ENCODE measurements at regions not wholly inside any gene's neighbourhood (a gene's known extent, or its start where the extent isn't known, plus 50 kb on each side); places are given as distances from the start of the nearest gene placed in this dataset.

DNA sequence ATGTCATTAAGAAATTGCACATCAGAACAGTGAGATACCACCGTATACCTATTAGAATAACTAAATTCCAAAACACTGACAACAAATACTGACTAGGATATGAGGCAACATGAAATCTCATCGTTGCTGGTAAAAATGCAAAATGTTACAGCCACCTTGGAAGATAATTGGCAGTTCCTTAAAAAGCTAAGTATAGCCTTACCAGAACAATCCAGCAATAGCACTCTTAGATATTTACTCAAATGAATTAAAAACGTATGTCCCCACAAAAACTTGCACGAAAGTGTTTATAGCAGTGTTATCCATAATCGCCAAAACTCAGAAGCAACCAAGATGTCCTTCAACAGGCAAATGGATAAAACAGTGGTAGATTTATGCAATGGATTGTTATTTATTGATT is 241.7 kb downstream of the EPHA4 start:
- H3K27me3 ChIP-seq (ENCODE audit: insufficient read depth, low read length, poor library complexity, severe bottlenecking), result no peaks in the 10 kb centered on the region

DNA sequence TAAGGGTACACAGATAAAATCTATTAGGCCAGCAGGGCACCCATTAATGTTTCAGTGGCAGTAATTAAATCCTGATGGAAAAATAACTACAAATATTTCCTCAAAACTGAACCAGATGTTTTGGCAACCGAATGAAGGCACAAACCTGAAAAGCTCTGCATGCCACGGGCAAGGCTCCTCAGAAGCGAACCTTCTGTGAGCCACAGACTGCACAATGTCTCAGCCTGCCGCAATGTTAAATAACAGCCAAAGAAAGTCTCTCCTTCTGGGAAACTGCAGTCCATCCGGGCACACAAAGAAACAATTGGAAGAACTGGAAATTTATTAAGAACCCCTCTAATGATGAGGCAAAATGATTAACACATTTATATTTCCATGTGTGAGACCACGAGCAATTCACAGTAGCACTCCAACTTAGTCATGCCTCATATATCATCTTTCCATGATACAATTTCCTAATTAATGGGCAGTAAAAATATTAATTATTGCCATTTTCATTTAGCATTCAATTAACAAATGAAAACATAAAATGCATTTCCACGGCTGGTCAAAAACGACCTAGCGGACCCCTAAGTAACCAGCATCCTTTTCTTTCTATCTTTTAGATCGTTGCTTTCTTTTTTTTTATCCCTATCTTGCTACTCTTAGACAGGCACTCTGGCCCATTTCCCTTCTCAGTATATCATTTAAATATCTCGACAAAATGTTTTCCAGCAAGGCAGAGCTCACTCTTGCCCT is 237.5 kb downstream of the EPHA4 start:
- Histone ChIP-seq H3K4me3 (ENCODE audit: low read length, poor library complexity, severe bottlenecking) (no peak overlapping the region), H3K9me2 (replicated peaks; ENCODE audit: low read depth, low read length) (0 out of 2 replicates have a peak, but pooled peaks cover 1% of the 10 kb centered on the region), H2AFZ (ENCODE audit: low read length) (no peak overlapping the region), H3K79me2 (ENCODE audit: insufficient read depth, low read length) (no peaks in the 10 kb centered on the region), H3K9ac (ENCODE audit: low read depth, low read length, poor library complexity, severe bottlenecking) (no peak overlapping the region), H3K27me3 (ENCODE audit: insufficient read depth, low read length, poor library complexity, severe bottlenecking) (no peaks in the 10 kb centered on the region), H3K4me2 (ENCODE audit: low read depth, low read length, poor library complexity, severe bottlenecking) (no peak overlapping the region), H3F3A (ENCODE audit: low read depth) (no peaks in the 10 kb centered on the region), H3K4me1 (ENCODE audit: insufficient read depth, low read length, poor library complexity, severe bottlenecking) (no peaks in the 10 kb centered on the region), H3K9me3 (ENCODE audit: insufficient read depth, low read depth, low read length) (peaks cover 3% of the 10 kb centered on the region; the same call in 1 of the 2 replicates), H3K36me3 (ENCODE audit: insufficient read depth, low read length) (no peaks in the 10 kb centered on the region), H4K20me1 (ENCODE audit: insufficient read depth, low read length, poor library complexity, severe bottlenecking) (no peaks in the 10 kb centered on the region)
- no peak for TF ChIP-seq EZH2phosphoT487 (IDR thresholded peaks at IDR 0.05; ENCODE audit: borderline replicate concordance)
- TF ChIP-seq, protein P1, sequence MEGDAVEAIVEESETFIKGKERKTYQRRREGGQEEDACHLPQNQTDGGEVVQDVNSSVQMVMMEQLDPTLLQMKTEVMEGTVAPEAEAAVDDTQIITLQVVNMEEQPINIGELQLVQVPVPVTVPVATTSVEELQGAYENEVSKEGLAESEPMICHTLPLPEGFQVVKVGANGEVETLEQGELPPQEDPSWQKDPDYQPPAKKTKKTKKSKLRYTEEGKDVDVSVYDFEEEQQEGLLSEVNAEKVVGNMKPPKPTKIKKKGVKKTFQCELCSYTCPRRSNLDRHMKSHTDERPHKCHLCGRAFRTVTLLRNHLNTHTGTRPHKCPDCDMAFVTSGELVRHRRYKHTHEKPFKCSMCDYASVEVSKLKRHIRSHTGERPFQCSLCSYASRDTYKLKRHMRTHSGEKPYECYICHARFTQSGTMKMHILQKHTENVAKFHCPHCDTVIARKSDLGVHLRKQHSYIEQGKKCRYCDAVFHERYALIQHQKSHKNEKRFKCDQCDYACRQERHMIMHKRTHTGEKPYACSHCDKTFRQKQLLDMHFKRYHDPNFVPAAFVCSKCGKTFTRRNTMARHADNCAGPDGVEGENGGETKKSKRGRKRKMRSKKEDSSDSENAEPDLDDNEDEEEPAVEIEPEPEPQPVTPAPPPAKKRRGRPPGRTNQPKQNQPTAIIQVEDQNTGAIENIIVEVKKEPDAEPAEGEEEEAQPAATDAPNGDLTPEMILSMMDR (conservative IDR thresholded peaks at IDR 0.05; ENCODE audit: low read length), result no peak

More for the DNA sequence above, 241.7 kb downstream of the EPHA4 start:
- Histone ChIP-seq H2AFZ (ENCODE audit: low read length) (no peak overlapping the region), H4K20me1 (ENCODE audit: insufficient read depth, low read length, poor library complexity, severe bottlenecking) (no peaks in the 10 kb centered on the region), H3K9me2 (replicated peaks; ENCODE audit: low read depth, low read length) (0 out of 2 replicates have a peak, but pooled peaks cover 3% of the 10 kb centered on the region), H3K4me3 (ENCODE audit: low read length, poor library complexity, severe bottlenecking) (no peak overlapping the region), H3K9ac (ENCODE audit: low read depth, low read length, poor library complexity, severe bottlenecking) (no peak overlapping the region), H3K36me3 (ENCODE audit: insufficient read depth, low read length) (no peaks in the 10 kb centered on the region), H3K9me3 (ENCODE audit: insufficient read depth, low read depth, low read length) (peaks cover 3% of the 10 kb centered on the region; the same call in 1 of the 2 replicates), H3K4me1 (ENCODE audit: insufficient read depth, low read length, poor library complexity, severe bottlenecking) (no peaks in the 10 kb centered on the region), H3K79me2 (ENCODE audit: insufficient read depth, low read length) (no peaks in the 10 kb centered on the region), H3K4me2 (ENCODE audit: low read depth, low read length, poor library complexity, severe bottlenecking) (no peak overlapping the region), H3F3A (ENCODE audit: low read depth) (no peaks in the 10 kb centered on the region)
- no peak for TF ChIP-seq EZH2phosphoT487 (IDR thresholded peaks at IDR 0.05; ENCODE audit: borderline replicate concordance)
- TF ChIP-seq, protein P1 (conservative IDR thresholded peaks at IDR 0.05; ENCODE audit: low read length), result no peak

DNA sequence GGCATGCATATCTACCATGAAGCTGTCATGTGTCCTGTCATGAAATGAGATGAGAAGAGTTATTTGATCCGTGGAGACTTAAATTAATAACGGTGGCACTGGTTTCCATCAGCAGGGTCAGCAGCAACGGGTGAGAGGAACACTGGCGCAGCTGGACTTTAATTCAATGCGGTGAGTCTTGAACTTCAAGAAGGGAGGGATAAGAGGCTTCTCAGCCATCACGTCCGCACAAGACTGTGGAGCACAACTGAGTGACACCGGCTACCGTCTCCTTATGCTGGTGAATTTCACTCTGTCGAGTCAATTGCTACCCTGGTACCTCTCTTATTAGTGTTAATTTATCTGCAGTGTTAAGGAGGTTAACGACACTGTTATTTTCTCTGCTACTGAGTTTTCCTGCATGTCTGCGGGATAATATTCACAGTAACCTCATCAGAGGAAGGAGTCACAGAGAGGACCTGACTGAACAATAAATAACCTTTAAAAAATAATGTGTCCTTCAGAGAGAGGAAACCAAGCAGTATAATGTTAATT is 236.8 kb downstream of the EPHA4 start:
- Histone ChIP-seq H3K79me2 (ENCODE audit: insufficient read depth, low read length) (no peaks in the 10 kb centered on the region), H3K27me3 (ENCODE audit: insufficient read depth, low read length, poor library complexity, severe bottlenecking) (no peaks in the 10 kb centered on the region), H3K36me3 (ENCODE audit: insufficient read depth, low read length) (no peaks in the 10 kb centered on the region), H3K4me1 (ENCODE audit: insufficient read depth, low read length, poor library complexity, severe bottlenecking) (no peaks in the 10 kb centered on the region), H3K4me3 (ENCODE audit: low read length, poor library complexity, severe bottlenecking) (no peak overlapping the region), H4K20me1 (ENCODE audit: insufficient read depth, low read length, poor library complexity, severe bottlenecking) (no peaks in the 10 kb centered on the region), H3F3A (ENCODE audit: low read depth) (no peaks in the 10 kb centered on the region), H3K9me2 (replicated peaks; ENCODE audit: low read depth, low read length) (no peaks in the 10 kb centered on the region), H3K9ac (ENCODE audit: low read depth, low read length, poor library complexity, severe bottlenecking) (no peak overlapping the region), H3K4me2 (ENCODE audit: low read depth, low read length, poor library complexity, severe bottlenecking) (no peak overlapping the region), H2AFZ (ENCODE audit: low read length) (no peak overlapping the region), H3K9me3 (ENCODE audit: insufficient read depth, low read depth, low read length) (peaks cover 3% of the 10 kb centered on the region; the same call in 1 of the 2 replicates)
- TF ChIP-seq EZH2phosphoT487 (IDR thresholded peaks at IDR 0.05; ENCODE audit: borderline replicate concordance), result no peak
- TF ChIP-seq, protein P1 (conservative IDR thresholded peaks at IDR 0.05; ENCODE audit: low read length), result no peak

All from Loucy (cell line).